ENCODE measurements at regions not wholly inside any gene's neighbourhood (a gene's known extent, or its start where the extent isn't known, plus 50 kb on each side); places are given as distances from the start of the nearest gene placed in this dataset.

GRCh38 chr6:63444768-63445167 is 125.0 kb upstream of the LGSN start:
- Histone ChIP-seq H3K4me1 (ENCODE audit: control insufficient read depth, insufficient read depth, low read length, poor library complexity, severe bottlenecking) (no peaks in the 10 kb centered on the region), H3K36me3 (ENCODE audit: control insufficient read depth, insufficient read depth, low read length) (no peaks in the 10 kb centered on the region), H3K27ac (ENCODE audit: insufficient read depth, low read length, poor library complexity, severe bottlenecking) (no peak overlapping the region), H3K27me3 (ENCODE audit: control insufficient read depth, insufficient read depth, low read length) (no peaks in the 10 kb centered on the region), H3K4me3 (ENCODE audit: low read depth, low read length) (no peak overlapping the region), H3K9me3 (ENCODE audit: control insufficient read depth in 2 of 2, low read length in 2 of 2) (no peaks in the 10 kb centered on the region)
- Mint-ChIP-seq H3K36me3 (no peaks in the 10 kb centered on the region), H3K4me3 (no peak overlapping the region), H3K27ac (no peak overlapping the region), H3K9me3 (peaks cover 0 to 2% (median 0%) of the 10 kb centered on the region in 7 donors), H3K4me1 (no peaks in the 10 kb centered on the region), H3K27me3 (no peaks in the 10 kb centered on the region)
- ATAC-seq (ENCODE audit: low read depth in 2 of 2) (no peak), DNase-seq (no peak)

DNA sequence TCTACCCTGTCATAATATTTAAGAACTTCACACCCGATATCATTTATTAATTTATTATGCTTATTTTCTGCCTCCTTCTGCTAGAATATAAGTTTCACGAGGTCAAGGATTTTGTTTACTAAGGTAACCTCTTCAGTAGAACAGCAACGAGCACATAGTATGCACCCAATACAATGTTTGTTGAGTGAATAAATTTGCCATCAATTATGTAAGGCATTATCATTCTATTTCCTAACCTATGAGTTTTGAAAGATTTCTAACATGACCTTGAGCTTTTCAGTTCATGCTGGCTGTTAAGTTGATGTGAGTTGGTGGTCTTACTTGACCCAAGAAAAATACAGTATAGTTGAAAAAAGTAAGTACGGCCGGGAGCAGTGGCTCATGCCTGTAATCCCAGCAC is 125.9 kb upstream of the LOC128125822 start:
- H3K36me3 Mint-ChIP-seq, result no peaks in the 10 kb centered on the region
- Histone ChIP-seq H3K9me3 (ENCODE audit: control insufficient read depth in 2 of 2, low read length in 2 of 2) (no peaks in the 10 kb centered on the region), H3K27ac (ENCODE audit: insufficient read depth, low read length, poor library complexity, severe bottlenecking) (no peak overlapping the region), H3K4me1 (ENCODE audit: control insufficient read depth, insufficient read depth, low read length, poor library complexity, severe bottlenecking) (no peaks in the 10 kb centered on the region), H3K36me3 (ENCODE audit: control insufficient read depth, insufficient read depth, low read length) (no peaks in the 10 kb centered on the region), H3K4me3 (ENCODE audit: low read depth, low read length) (no peak overlapping the region), H3K27me3 (ENCODE audit: control insufficient read depth, insufficient read depth, low read length) (no peaks in the 10 kb centered on the region)
- ATAC-seq (ENCODE audit: low read depth in 2 of 2) (no peak), DNase-seq (no peak)
- H3K4me3 Mint-ChIP-seq, result no peak overlapping the region
- H3K27me3 Mint-ChIP-seq, result no peaks in the 10 kb centered on the region
- no peak overlapping the region for H3K27ac Mint-ChIP-seq
- no peaks in the 10 kb centered on the region for H3K4me1 Mint-ChIP-seq
- H3K9me3 Mint-ChIP-seq, result peaks cover 0 to 3% (median 2%) of the 10 kb centered on the region in 7 donors

DNA sequence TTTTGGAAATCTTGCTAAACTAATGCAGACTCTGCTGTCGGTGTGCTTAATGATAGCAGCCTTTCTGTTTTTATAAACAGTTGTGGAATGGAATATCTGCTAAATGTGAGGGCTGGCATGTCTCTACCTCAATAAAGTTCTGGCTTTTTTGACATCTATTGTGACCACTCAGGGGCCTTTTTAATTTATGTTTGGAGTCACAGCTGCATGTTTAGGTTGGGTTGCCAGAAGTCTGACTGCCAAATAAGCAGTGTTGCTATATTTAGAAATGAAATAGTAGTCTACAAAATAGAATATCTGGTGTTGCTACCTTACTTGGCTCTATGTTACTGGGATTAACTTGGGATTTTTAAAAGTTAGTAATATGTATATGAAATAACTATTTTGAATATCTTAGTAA is 125.1 kb upstream of the LOC128125822 start:
- DNase-seq, result no peak
- H3K27me3 ChIP-seq (ENCODE audit: control insufficient read depth, insufficient read depth, low read length), result no peaks in the 10 kb centered on the region
- H3K27ac ChIP-seq (ENCODE audit: insufficient read depth, low read length, poor library complexity, severe bottlenecking), result no peak overlapping the region
- H3K4me3 Mint-ChIP-seq, result no peak overlapping the region
- no peaks in the 10 kb centered on the region for H3K36me3 ChIP-seq (ENCODE audit: control insufficient read depth, insufficient read depth, low read length)
- no peaks in the 10 kb centered on the region for H3K27me3 Mint-ChIP-seq
- no peaks in the 10 kb centered on the region for H3K36me3 Mint-ChIP-seq
- no peak for ATAC-seq (ENCODE audit: low read depth in 2 of 2)
- no peak overlapping the region for H3K27ac Mint-ChIP-seq
- H3K9me3 Mint-ChIP-seq, result peaks cover 0 to 3% (median 0%) of the 10 kb centered on the region in 7 donors
- H3K4me1 ChIP-seq (ENCODE audit: control insufficient read depth, insufficient read depth, low read length, poor library complexity, severe bottlenecking), result no peaks in the 10 kb centered on the region
- H3K9me3 ChIP-seq (ENCODE audit: control insufficient read depth in 2 of 2, low read length in 2 of 2), result no peaks in the 10 kb centered on the region
- H3K4me3 ChIP-seq (ENCODE audit: low read depth, low read length), result no peak overlapping the region
- no peaks in the 10 kb centered on the region for H3K4me1 Mint-ChIP-seq

- no peak overlapping the region for H3K4me3 ChIP-seq (ENCODE audit: low read depth, low read length)
- H3K9me3 ChIP-seq (ENCODE audit: control insufficient read depth in 2 of 2, low read length in 2 of 2), result no peaks in the 10 kb centered on the region
- no peaks in the 10 kb centered on the region for H3K27me3 Mint-ChIP-seq
- H3K27ac Mint-ChIP-seq, result no peak overlapping the region
- ATAC-seq (ENCODE audit: low read depth in 2 of 2) (no peak), DNase-seq (no peak)
- H3K36me3 Mint-ChIP-seq, result no peaks in the 10 kb centered on the region
- no peak overlapping the region for H3K27ac ChIP-seq (ENCODE audit: insufficient read depth, low read length, poor library complexity, severe bottlenecking)
- H3K9me3 Mint-ChIP-seq, result peaks cover 0 to 3% (median 1%) of the 10 kb centered on the region in 7 donors
- no peak overlapping the region for H3K4me3 Mint-ChIP-seq
- no peaks in the 10 kb centered on the region for H3K36me3 ChIP-seq (ENCODE audit: control insufficient read depth, insufficient read depth, low read length)
- H3K27me3 ChIP-seq (ENCODE audit: control insufficient read depth, insufficient read depth, low read length), result no peaks in the 10 kb centered on the region
- no peaks in the 10 kb centered on the region for H3K4me1 Mint-ChIP-seq
- no peaks in the 10 kb centered on the region for H3K4me1 ChIP-seq (ENCODE audit: control insufficient read depth, insufficient read depth, low read length, poor library complexity, severe bottlenecking)
Measured at GRCh38 chr6:63448229-63448628, 124.1 kb upstream of the LOC128125822 start.

DNA sequence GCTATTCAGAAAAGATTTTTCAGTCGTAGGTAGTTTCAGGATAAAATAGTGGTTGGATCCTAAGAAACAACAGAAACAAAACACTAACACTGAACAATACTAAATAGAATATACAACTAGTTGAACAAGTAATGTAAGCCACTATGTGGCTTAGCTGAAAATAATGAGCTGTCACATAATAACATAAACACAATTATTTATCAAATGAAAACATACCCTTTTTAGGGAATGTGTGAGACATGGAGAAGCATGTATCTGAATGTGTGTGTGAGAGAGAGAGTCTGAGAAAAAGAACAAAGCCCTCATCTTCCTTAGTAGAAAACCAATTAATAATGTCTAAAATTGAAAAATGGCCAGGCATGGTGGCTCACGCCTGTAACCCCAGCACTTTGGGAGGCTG is 122.6 kb upstream of the LOC128125822 start:
- H3K4me1 Mint-ChIP-seq, result no peaks in the 10 kb centered on the region
- H3K27ac Mint-ChIP-seq, result no peak overlapping the region
- no peaks in the 10 kb centered on the region for H3K9me3 ChIP-seq (ENCODE audit: control insufficient read depth in 2 of 2, low read length in 2 of 2)
- H3K27me3 Mint-ChIP-seq, result no peaks in the 10 kb centered on the region
- H3K4me3 ChIP-seq (ENCODE audit: low read depth, low read length), result no peak overlapping the region
- no peaks in the 10 kb centered on the region for H3K36me3 Mint-ChIP-seq
- H3K4me1 ChIP-seq (ENCODE audit: control insufficient read depth, insufficient read depth, low read length, poor library complexity, severe bottlenecking), result no peaks in the 10 kb centered on the region
- no peak overlapping the region for H3K27ac ChIP-seq (ENCODE audit: insufficient read depth, low read length, poor library complexity, severe bottlenecking)
- ATAC-seq (ENCODE audit: low read depth in 2 of 2), result no peak
- H3K9me3 Mint-ChIP-seq, result peaks cover 0 to 3% (median 2%) of the 10 kb centered on the region in 7 donors
- no peaks in the 10 kb centered on the region for H3K36me3 ChIP-seq (ENCODE audit: control insufficient read depth, insufficient read depth, low read length)
- no peak overlapping the region for H3K4me3 Mint-ChIP-seq
- DNase-seq, result no peak
- H3K27me3 ChIP-seq (ENCODE audit: control insufficient read depth, insufficient read depth, low read length), result no peaks in the 10 kb centered on the region

GRCh38 chr6:63451238-63451637 is 121.0 kb upstream of the LOC128125822 start:
- Histone ChIP-seq H3K36me3 (ENCODE audit: control insufficient read depth, insufficient read depth, low read length) (no peaks in the 10 kb centered on the region), H3K4me3 (ENCODE audit: low read depth, low read length) (no peak overlapping the region), H3K4me1 (ENCODE audit: control insufficient read depth, insufficient read depth, low read length, poor library complexity, severe bottlenecking) (no peaks in the 10 kb centered on the region), H3K27me3 (ENCODE audit: control insufficient read depth, insufficient read depth, low read length) (no peaks in the 10 kb centered on the region), H3K27ac (ENCODE audit: insufficient read depth, low read length, poor library complexity, severe bottlenecking) (no peak overlapping the region), H3K9me3 (ENCODE audit: control insufficient read depth in 2 of 2, low read length in 2 of 2) (no peaks in the 10 kb centered on the region)
- peaks cover 0 to 3% (median 2%) of the 10 kb centered on the region in 7 donors for H3K9me3 Mint-ChIP-seq
- H3K4me1 Mint-ChIP-seq, result no peaks in the 10 kb centered on the region
- no peak overlapping the region for H3K27ac Mint-ChIP-seq
- peaks cover 2% of the 10 kb centered on the region for H3K27me3 Mint-ChIP-seq
- no peaks in the 10 kb centered on the region for H3K36me3 Mint-ChIP-seq
- no peak for DNase-seq
- ATAC-seq (ENCODE audit: low read depth in 2 of 2), result no peak
- no peak overlapping the region for H3K4me3 Mint-ChIP-seq

GRCh38 chr6:63452125-63452524 is 120.2 kb upstream of the LOC128125822 start:
- Mint-ChIP-seq H3K4me1 (no peaks in the 10 kb centered on the region), H3K27me3 (peaks cover 6% of the 10 kb centered on the region), H3K36me3 (no peaks in the 10 kb centered on the region), H3K27ac (no peak overlapping the region), H3K4me3 (no peak overlapping the region), H3K9me3 (peaks cover 0 to 3% (median 2%) of the 10 kb centered on the region in 7 donors)
- no peaks in the 10 kb centered on the region for H3K36me3 ChIP-seq (ENCODE audit: control insufficient read depth, insufficient read depth, low read length)
- no peak overlapping the region for H3K4me3 ChIP-seq (ENCODE audit: low read depth, low read length)
- no peak overlapping the region for H3K27ac ChIP-seq (ENCODE audit: insufficient read depth, low read length, poor library complexity, severe bottlenecking)
- no peaks in the 10 kb centered on the region for H3K27me3 ChIP-seq (ENCODE audit: control insufficient read depth, insufficient read depth, low read length)
- H3K9me3 ChIP-seq (ENCODE audit: control insufficient read depth in 2 of 2, low read length in 2 of 2), result no peaks in the 10 kb centered on the region
- H3K4me1 ChIP-seq (ENCODE audit: control insufficient read depth, insufficient read depth, low read length, poor library complexity, severe bottlenecking), result no peaks in the 10 kb centered on the region
- ATAC-seq (ENCODE audit: low read depth in 2 of 2), result no peak
- DNase-seq, result no peak

GRCh38 chr6:63456734-63457133 is 115.5 kb upstream of the LOC128125822 start:
- Histone ChIP-seq H3K4me1 (ENCODE audit: control insufficient read depth, insufficient read depth, low read length, poor library complexity, severe bottlenecking) (no peaks in the 10 kb centered on the region), H3K4me3 (ENCODE audit: low read depth, low read length) (no peak overlapping the region), H3K27ac (ENCODE audit: insufficient read depth, low read length, poor library complexity, severe bottlenecking) (no peak overlapping the region), H3K36me3 (ENCODE audit: control insufficient read depth, insufficient read depth, low read length) (no peaks in the 10 kb centered on the region), H3K27me3 (ENCODE audit: control insufficient read depth, insufficient read depth, low read length) (no peaks in the 10 kb centered on the region), H3K9me3 (ENCODE audit: control insufficient read depth in 2 of 2, low read length in 2 of 2) (no peaks in the 10 kb centered on the region)
- Mint-ChIP-seq H3K27me3 (peaks cover 9% of the 10 kb centered on the region), H3K4me1 (no peaks in the 10 kb centered on the region), H3K36me3 (no peaks in the 10 kb centered on the region), H3K4me3 (no peak overlapping the region), H3K27ac (no peak overlapping the region), H3K9me3 (peaks cover 0 to 2% (median 0%) of the 10 kb centered on the region in 7 donors)
- ATAC-seq (ENCODE audit: low read depth in 2 of 2) (no peak), DNase-seq (no peak)
